HCT116 (cell line): ENCODE measurements at regions not wholly inside any gene's neighbourhood (a gene's known extent, or its start where the extent isn't known, plus 50 kb on each side); places are given as distances from the start of the nearest gene placed in this dataset.

Experiments used
- ATAC-seq: fragments of 200-7000 bp; cut with Tn5 transposase; 2 replicates; pipeline ENCODE4 v1.9.1; 2020; ENCODE audit warnings: mild to moderate bottlenecking, moderate library complexity
- BruUV-seq: library from RNA; stranded (reverse); fragments of 400-500 nt; replicated peaks from 2 replicates; lab custom pipeline; 2021; lab: Mats Ljungman, UMichigan
- CTCF ChIA-PET: fragments of 300-600 bp; sonication (Branson Sonifier 250); formaldehyde crosslinking; loops from one replicate; lab custom pipeline; 2021; ENCODE audit warnings: antibody characterized with exemption; lab: Charles Lee
- POLR2A ChIA-PET: fragments of 300-600, 350-600 bp; sonication (Branson Sonifier 250); formaldehyde crosslinking; loops from one replicate; lab custom pipeline; 2021; ENCODE audit warnings: antibody characterized with exemption; lab: Charles Lee
- RAD21 ChIA-PET, 2 experiments: fragments of 300-600 bp; sonication (Branson Sonifier 250); formaldehyde crosslinking; loops; one replicate each; lab custom pipeline; 2023; ENCODE audit warnings: low total read pairs in 2 of 2; ENCODE audit not compliant: uncharacterized antibody in 2 of 2, unreplicated experiment in 2 of 2, low non-redundant PET in 1 of 2; lab: Charles Lee
- DNase-seq: peaks from one replicate; pipeline ENCODE4 v3.0.0-alpha.2; 2010; ENCODE audit warnings: low read depth, low spot score
- H2AFZ ChIP-seq: fragments of 200-600 bp; shearing (Covaris generic), sonication (generic); 2 replicates; pipeline ENCODE4 v1.6.1; 2017; ENCODE audit warnings: low read depth, mixed run types, mixed read lengths, antibody characterized with exemption, low read length; ENCODE audit not compliant: poor library complexity, severe bottlenecking
- H3K27ac ChIP-seq: 2 replicates; pipeline ENCODE4 v1.5.1; 2012; ENCODE audit warnings: low read depth, low read length
- H3K27me3 ChIP-seq: fragments of 200-600 bp; sonication (generic); 2 replicates; pipeline ENCODE4 v1.6.1; 2016; ENCODE audit warnings: mixed run types, low read length, mixed read lengths; ENCODE audit not compliant: insufficient read depth
- H3K36me3 ChIP-seq, 2 experiments: fragments of 200-500 bp in 1 of 2; fragments of 200-600 bp in 1 of 2; sonication (Bioruptor generic) in 1 of 2; sonication (generic) in 1 of 2; 2 replicates each; pipeline versions ENCODE4 v1.5.1 to v1.6.1; 2014 to 2016; ENCODE audit warnings: low read length in 2 of 2, inconsistent platforms in 1 of 2, mixed read lengths in 1 of 2, mixed run types in 1 of 2; ENCODE audit not compliant: insufficient read depth in 2 of 2, control insufficient read depth in 1 of 2
- H3K4me1 ChIP-seq, 2 experiments: fragments of 200-600 bp in 1 of 2; sonication (generic) in 1 of 2; 2 replicates each; pipeline versions ENCODE4 v1.5.1 to v1.6.1; 2012 to 2017; ENCODE audit warnings: low read length in 2 of 2, inconsistent platforms in 1 of 2, mild to moderate bottlenecking in 1 of 2, mixed read lengths in 1 of 2, mixed run types in 1 of 2, moderate library complexity in 1 of 2; ENCODE audit not compliant: insufficient read depth in 2 of 2, control insufficient read depth in 1 of 2
- H3K4me2 ChIP-seq: fragments of 200-600 bp; sonication (generic); 2 replicates; pipeline ENCODE4 v1.6.1; 2017; ENCODE audit warnings: mixed run types, low read length, mixed read lengths
- H3K4me3 ChIP-seq, 2 experiments: fragments of 200-600 bp in 1 of 2; sonication (generic) in 1 of 2; replicated peaks in 1 of 2; 2 replicates each; pipeline ENCODE4 v1.5.1; 2011 to 2016; ENCODE audit warnings: low read length in 2 of 2, control low read depth in 1 of 2, low read depth in 1 of 2, mild to moderate bottlenecking in 1 of 2, mixed read lengths in 1 of 2, mixed run types in 1 of 2
- H3K79me2 ChIP-seq: fragments of 200-600 bp; sonication (generic); 2 replicates; pipeline ENCODE4 v1.6.1; 2017; ENCODE audit warnings: mild to moderate bottlenecking, mixed run types, low read length, moderate library complexity, mixed read lengths; ENCODE audit not compliant: insufficient read depth
- H3K9ac ChIP-seq: fragments of 200-600 bp; sonication (generic); 2 replicates; pipeline ENCODE4 v1.6.1; 2016; ENCODE audit warnings: low read length, mixed read lengths
- H3K9me2 ChIP-seq: fragments of 200-600 bp; sonication (generic), shearing (Covaris generic); 2 replicates; pipeline ENCODE4 v1.6.1; 2017; ENCODE audit warnings: mixed run types, mild to moderate bottlenecking, moderate library complexity; ENCODE audit not compliant: insufficient read depth
- H3K9me3 ChIP-seq, 2 experiments: fragments of 200-500 bp in 1 of 2; fragments of 200-600 bp in 1 of 2; sonication (Bioruptor generic) in 1 of 2; sonication (generic) in 1 of 2; 2 replicates each; pipeline ENCODE4 v1.6.1; 2014 to 2017; ENCODE audit warnings: low read length in 2 of 2, mixed read lengths in 2 of 2, inconsistent platforms in 1 of 2, low read depth in 1 of 2, mild to moderate bottlenecking in 1 of 2, mixed run types in 1 of 2, moderate library complexity in 1 of 2; ENCODE audit not compliant: control insufficient read depth in 1 of 2, insufficient read depth in 1 of 2
- H4K20me1 ChIP-seq: fragments of 200-600 bp; sonication (generic), shearing (Covaris generic); 2 replicates; pipeline ENCODE4 v1.6.1; 2017; ENCODE audit warnings: mixed run types, mild to moderate bottlenecking, moderate library complexity; ENCODE audit not compliant: insufficient read depth
- ATF3 ChIP-seq: IDR thresholded peaks from 2 replicates; pipeline ENCODE4 v1.6.1; 2012
- CBX3 ChIP-seq: IDR thresholded peaks from 2 replicates; pipeline ENCODE4 v1.6.1; 2012; ENCODE audit warnings: low read depth
- CEBPB ChIP-seq: IDR thresholded peaks from 2 replicates; pipeline ENCODE4 v1.6.1; 2012; ENCODE audit warnings: low read depth
- EGR1 ChIP-seq: IDR thresholded peaks from 2 replicates; pipeline ENCODE4 v1.6.1; 2012; ENCODE audit warnings: low read depth
- ELF1 ChIP-seq: IDR thresholded peaks from 2 replicates; pipeline ENCODE4 v1.6.1; 2012; ENCODE audit warnings: low read depth, borderline replicate concordance
- EZH2 ChIP-seq: fragments of 200-600 bp; sonication (generic); IDR thresholded peaks from 2 replicates; pipeline ENCODE4 v1.6.1; 2017; ENCODE audit warnings: antibody characterized with exemption, mixed run types
- EZH2phosphoT487 ChIP-seq: fragments of 200-600 bp; IDR thresholded peaks from 2 replicates; pipeline ENCODE4 v1.6.1; 2018; ENCODE audit warnings: antibody characterized with exemption, borderline replicate concordance
- FOSL1 ChIP-seq: IDR thresholded peaks from 2 replicates; pipeline ENCODE4 v1.6.1; 2012; ENCODE audit warnings: low read depth
- MAX ChIP-seq: IDR thresholded peaks from 2 replicates; pipeline ENCODE4 v1.6.1; 2012
- POLR2A ChIP-seq: IDR thresholded peaks from 2 replicates; pipeline ENCODE4 v1.7.0; 2011; ENCODE audit warnings: borderline replicate concordance; ENCODE audit not compliant: insufficient read depth, insufficient read length; ENCODE audit errors: extremely low read depth
- POLR2AphosphoS5 ChIP-seq: IDR thresholded peaks from 2 replicates; pipeline ENCODE4 v1.6.1; 2011; ENCODE audit warnings: mild to moderate bottlenecking, low read depth, low read length, moderate library complexity
- RAD21 ChIP-seq: IDR thresholded peaks from 2 replicates; pipeline ENCODE4 v1.6.1; 2012; ENCODE audit warnings: low read depth, mild to moderate bottlenecking
- SP1 ChIP-seq: IDR thresholded peaks from 2 replicates; pipeline ENCODE4 v1.6.1; 2012; ENCODE audit warnings: low read depth
- SRF ChIP-seq: IDR thresholded peaks from 2 replicates; pipeline ENCODE4 v1.6.1; 2012; ENCODE audit warnings: low read depth
- TCF7L2 ChIP-seq: IDR thresholded peaks from 2 replicates; pipeline ENCODE4 v1.7.0; 2011; ENCODE audit warnings: borderline replicate concordance, inconsistent platforms; ENCODE audit not compliant: insufficient read depth, insufficient read length; ENCODE audit errors: extremely low read depth
- YY1 ChIP-seq: IDR thresholded peaks from 2 replicates; pipeline ENCODE4 v1.6.1; 2011; ENCODE audit warnings: low read length, low read depth, moderate library complexity, mild to moderate bottlenecking; ENCODE audit not compliant: insufficient replicate concordance; ENCODE audit errors: extremely low read depth
- ZBTB33 ChIP-seq: IDR thresholded peaks from 2 replicates; pipeline ENCODE4 v1.6.1; 2011; ENCODE audit warnings: mild to moderate bottlenecking, low read length, moderate library complexity; ENCODE audit not compliant: insufficient replicate concordance; ENCODE audit errors: extremely low read depth
- ZFX ChIP-seq: fragments of 450-650 bp; IDR thresholded peaks from 2 replicates; pipeline ENCODE4 v1.6.1; 2017
- intact Hi-C: fragments of 100-400 bp; cut with micrococcal nuclease; formaldehyde crosslinking; loops from 2 replicates; pipeline ENCODE4 v1.10.0; 2022

- Histone ChIP-seq H3K9me3 (peaks cover 17 to 18% of the 10 kb centered on the region in 2 experiments; a peak in 2 of 4 replicates), H3K4me3 (no peak overlapping the region), H3K79me2 (no peaks in the 10 kb centered on the region), H3K4me2 (no peak overlapping the region), H2AFZ (no peak overlapping the region), H3K36me3 (no peaks in the 10 kb centered on the region; a peak in 1 of 4 replicates), H3K9me2 (no peaks in the 10 kb centered on the region), H3K9ac (no peak overlapping the region), H4K20me1 (no peaks in the 10 kb centered on the region), H3K27me3 (no peaks in the 10 kb centered on the region), H3K27ac (no peak overlapping the region), H3K4me1 (no peaks in the 10 kb centered on the region)
- ChIA-PET RAD21 (no interaction called here), CTCF (no interaction called here), POLR2A (no interaction called here)
- intact Hi-C loops = no loop called here
- DNase-seq (no peak), ATAC-seq (no peak)
- TF ChIP-seq MAX = no peak
- TF ChIP-seq POLR2A = no peak
- TF ChIP-seq EZH2 = no peak
- no peak for TF ChIP-seq ZFX
- no peak for TF ChIP-seq CEBPB
- no peak for TF ChIP-seq CBX3
- TF ChIP-seq ATF3 = no peak
- TF ChIP-seq RAD21 = no peak
- no peak for TF ChIP-seq YY1
- no peak for TF ChIP-seq SP1
- no TSS peak for BruUV-seq
Measured at GRCh38 chr4:57877047-57877458, 766.9 kb upstream of the IGFBP7 start.

- H4K20me1 ChIP-seq = no peaks in the 10 kb centered on the region
- DNase-seq (no peak), ATAC-seq (no peak)
- no peaks in the 10 kb centered on the region for H3K79me2 ChIP-seq
- ChIA-PET POLR2A (no interaction called here), RAD21 (no interaction called here), CTCF (no interaction called here)
- H3K27me3 ChIP-seq = no peaks in the 10 kb centered on the region
- H3K4me2 ChIP-seq = no peak overlapping the region
- no peaks in the 10 kb centered on the region; a peak in 1 of 4 replicates for H3K36me3 ChIP-seq
- no peak overlapping the region for H3K27ac ChIP-seq
- no peak overlapping the region for H2AFZ ChIP-seq
- H3K9me2 ChIP-seq = no peaks in the 10 kb centered on the region
- no peak overlapping the region for H3K9ac ChIP-seq
- no peak overlapping the region for H3K4me3 ChIP-seq
- no TSS peak for BruUV-seq
- H3K4me1 ChIP-seq = no peaks in the 10 kb centered on the region
- H3K9me3 ChIP-seq = peaks cover 19 to 21% of the 10 kb centered on the region in 2 experiments; a peak in 2 of 4 replicates
- intact Hi-C loops = no loop called here
- TF ChIP-seq SRF (no peak), RAD21 (no peak), TCF7L2 (no peak), ATF3 (no peak), YY1 (no peak), MAX (no peak), EGR1 (no peak), CEBPB (no peak), CBX3 (no peak), ZFX (no peak), EZH2phosphoT487 (no peak), EZH2 (no peak), ZBTB33 (no peak), SP1 (no peak), POLR2AphosphoS5 (no peak), FOSL1 (no peak), ELF1 (no peak)
Measured at GRCh38 chr4:57875829-57876392, 765.7 kb upstream of the IGFBP7 start.
